IMR-90 (cell line): ENCODE measurements at regions not wholly inside any gene's neighbourhood (a gene's known extent, or its start where the extent isn't known, plus 50 kb on each side); places are given as distances from the start of the nearest gene placed in this dataset.

Experiments
- ATAC-seq: fragments of 200-7000 bp; cut with Tn5 transposase; 2 replicates; pipeline ENCODE4 v1.9.1; 2020; ENCODE audit warnings: low read depth, mild to moderate bottlenecking, moderate library complexity
- BruUV-seq: library from RNA; stranded (reverse); fragments of 400-500 nt; replicated peaks from 2 replicates; lab custom pipeline; 2021; lab: Mats Ljungman, UMichigan
- CTCF ChIA-PET: fragments of 300-600 bp; formaldehyde crosslinking; extraction: SDS; loops from one replicate; lab custom pipeline; 2021; ENCODE audit warnings: antibody characterized with exemption; lab: Yijun Ruan, JAX
- POLR2A ChIA-PET: fragments of 300-600 bp; sonication (Branson Sonifier 250); formaldehyde crosslinking; loops from one replicate; lab custom pipeline; 2022; ENCODE audit warnings: antibody characterized with exemption; ENCODE audit not compliant: unreplicated experiment; lab: Charles Lee
- DNase-seq: peaks from one replicate; pipeline ENCODE4 v3.0.0; 2013
- H2AFZ ChIP-seq: replicated peaks from 2 replicates; pipeline ENCODE3; 2013; ENCODE audit warnings: low read length, mild to moderate bottlenecking; ENCODE audit not compliant: poor library complexity
- H2AK5ac ChIP-seq: 2 replicates; pipeline ENCODE4 v1.6.1; 2013; ENCODE audit warnings: low read depth, low read length, inconsistent platforms
- H2AK9ac ChIP-seq: replicated peaks from 2 replicates; pipeline ENCODE3; 2013; ENCODE audit warnings: mild to moderate bottlenecking, low read depth, low read length, moderate library complexity; ENCODE audit not compliant: poor library complexity
- H2BK120ac ChIP-seq: 2 replicates; pipeline ENCODE4 v1.6.1; 2013; ENCODE audit warnings: low read depth, low read length, inconsistent platforms
- H2BK15ac ChIP-seq: 3 replicates; pipeline ENCODE4 v1.6.1; 2013; ENCODE audit warnings: low read depth, low read length, inconsistent platforms
- H2BK20ac ChIP-seq: 2 replicates; pipeline ENCODE4 v1.6.1; 2013; ENCODE audit warnings: low read depth, mild to moderate bottlenecking, inconsistent platforms, low read length, moderate library complexity
- H2BK5ac ChIP-seq: 2 replicates; pipeline ENCODE4 v1.6.1; 2013; ENCODE audit warnings: mild to moderate bottlenecking, low read depth, low read length, inconsistent platforms; ENCODE audit not compliant: poor library complexity, severe bottlenecking
- H3K14ac ChIP-seq: replicated peaks from 2 replicates; pipeline ENCODE4 v1.6.1; 2013; ENCODE audit warnings: low read depth, low read length, inconsistent platforms
- H3K18ac ChIP-seq: 2 replicates; pipeline ENCODE4 v1.6.1; 2013; ENCODE audit warnings: low read depth, low read length, control low read depth
- H3K23ac ChIP-seq: 2 replicates; pipeline ENCODE4 v1.6.1; 2013; ENCODE audit warnings: low read depth, low read length, inconsistent platforms
- H3K27ac ChIP-seq: 2 replicates; pipeline ENCODE4 v1.5.1; 2013; ENCODE audit warnings: mild to moderate bottlenecking, control low read depth, low read length; ENCODE audit not compliant: insufficient read depth
- H3K27me3 ChIP-seq: 2 replicates; pipeline ENCODE4 v1.6.1; 2013; ENCODE audit warnings: low read length; ENCODE audit not compliant: control insufficient read depth, insufficient read depth
- H3K36me3 ChIP-seq: 2 replicates; pipeline ENCODE4 v1.6.1; 2013; ENCODE audit warnings: low read length, mixed read lengths; ENCODE audit not compliant: control insufficient read depth, insufficient read depth
- H3K4ac ChIP-seq: 2 replicates; pipeline ENCODE4 v1.6.1; 2013; ENCODE audit warnings: low read depth, low read length, inconsistent platforms
- H3K4me1 ChIP-seq: 2 replicates; pipeline ENCODE4 v1.6.1; 2013; ENCODE audit warnings: low read length, mixed read lengths; ENCODE audit not compliant: control insufficient read depth, insufficient read depth
- H3K4me2 ChIP-seq: 2 replicates; pipeline ENCODE4 v1.6.1; 2013; ENCODE audit warnings: low read depth, mild to moderate bottlenecking, control low read depth, low read length, moderate library complexity
- H3K4me3 ChIP-seq: 2 replicates; pipeline ENCODE4 v1.5.1; 2013; ENCODE audit warnings: low read depth, mild to moderate bottlenecking, control low read depth, low read length, moderate library complexity; ENCODE audit not compliant: insufficient read depth
- H3K56ac ChIP-seq: 2 replicates; pipeline ENCODE4 v1.6.1; 2013; ENCODE audit warnings: low read length, inconsistent platforms; ENCODE audit not compliant: insufficient read depth; ENCODE audit errors: extremely low read depth
- H3K79me1 ChIP-seq, 2 experiments: 2 replicates each; pipeline ENCODE4 v1.6.1; 2013; ENCODE audit warnings: low read length in 2 of 2, inconsistent platforms in 1 of 2, low read depth in 1 of 2
- H3K9ac ChIP-seq: 2 replicates; pipeline ENCODE4 v1.6.1; 2013; ENCODE audit warnings: low read depth, low read length, control low read depth
- H3K9me1 ChIP-seq: 2 replicates; pipeline ENCODE4 v1.6.1; 2013; ENCODE audit warnings: low read length, inconsistent platforms; ENCODE audit not compliant: insufficient read depth
- H3K9me3 ChIP-seq: 2 replicates; pipeline ENCODE4 v1.6.1; 2013; ENCODE audit warnings: low read length; ENCODE audit not compliant: control insufficient read depth, insufficient read depth
- H4K20me1 ChIP-seq: 2 replicates; pipeline ENCODE4 v1.6.1; 2013; ENCODE audit warnings: low read length, inconsistent platforms; ENCODE audit not compliant: insufficient read depth
- H4K5ac ChIP-seq: 2 replicates; pipeline ENCODE4 v1.6.1; 2013; ENCODE audit warnings: mild to moderate bottlenecking, low read depth, low read length, control low read depth
- H4K8ac ChIP-seq, 2 experiments: 2 replicates each; pipeline ENCODE4 v1.6.1; 2013; ENCODE audit warnings: low read depth in 2 of 2, low read length in 2 of 2, control low read depth in 1 of 2, inconsistent platforms in 1 of 2
- H4K91ac ChIP-seq: 2 replicates; pipeline ENCODE4 v1.6.1; 2013; ENCODE audit warnings: low read depth, low read length, inconsistent platforms; ENCODE audit not compliant: insufficient read depth
- MAFK ChIP-seq: IDR thresholded peaks from 2 replicates; pipeline ENCODE4 v1.6.1; 2012; ENCODE audit warnings: low read depth, low read length, improper control_type of control experiment
- WGBS, 2 experiments: methylation state at CpG; one replicate each; pipeline versions ENCODE4 v1.1.5 to v1.1.7; 2013; ENCODE audit warnings: missing lambda C conversion rate in 2 of 2; ENCODE audit not compliant: insufficient read length in 1 of 2; ENCODE audit errors: extremely low coverage in 2 of 2; 5-methylcytosine and 5-hydroxymethylcytosine counted together
- dilution Hi-C: fragments of 300-500 bp; cut with HindIII; formaldehyde crosslinking; loops from one replicate; pipeline ENCODE4 v1.14.3; 2018; ENCODE audit warnings: low sequenced_read_pairs; ENCODE audit not compliant: unreplicated experiment
- in situ Hi-C: fragments of 300-500 bp; cut with MboI; formaldehyde crosslinking; loops from 3 replicates; pipeline ENCODE4 v1.14.3; 2019; ENCODE audit warnings: low sequenced_read_pairs, inconsistent platforms, mixed read lengths
- intact Hi-C: fragments of 100-400 bp; cut with micrococcal nuclease; formaldehyde crosslinking; loops from 2 replicates; pipeline ENCODE4 v1.10.0; 2022

GRCh38 chr12:33825986-33826602, 196.2 kb upstream of the ALG10 start:
- H3K14ac ChIP-seq, result no peak overlapping the region
- H3K79me1 ChIP-seq, result no peaks in the 10 kb centered on the region
- no peak for TF ChIP-seq MAFK
- no CpG with 5 or more reads among the region's 2 CpGs for WGBS, 2 experiments
- dilution Hi-C loops, result no loop called here
- H3K36me3 ChIP-seq, result no peaks in the 10 kb centered on the region
- no peaks in the 10 kb centered on the region for H4K20me1 ChIP-seq
- H2AK5ac ChIP-seq, result no peak overlapping the region
- ATAC-seq (no peak), DNase-seq (no peak)
- H2AK9ac ChIP-seq, result no peak overlapping the region
- no peak overlapping the region for H2BK15ac ChIP-seq
- no peak overlapping the region for H2AFZ ChIP-seq
- no peaks in the 10 kb centered on the region for H3K9me1 ChIP-seq
- ChIA-PET CTCF (no interaction called here), POLR2A (no interaction called here)
- H3K56ac ChIP-seq, result no peak overlapping the region
- intact Hi-C loops, result no loop called here
- in situ Hi-C loops, result loop anchor here (10.0 to 25.0 kb wide), 2 partner anchors 61 to 161 kb away; no protein-coding TSS in a partner anchor
- H3K4me3 ChIP-seq, result no peak overlapping the region
- no peak overlapping the region for H3K23ac ChIP-seq
- no peaks in the 10 kb centered on the region for H3K27me3 ChIP-seq
- no peak overlapping the region for H3K18ac ChIP-seq
- no peak overlapping the region for H4K91ac ChIP-seq
- no peak overlapping the region for H3K4me2 ChIP-seq
- no TSS peak for BruUV-seq
- peaks cover 10% of the 10 kb centered on the region; the same call in 1 of the 2 replicates for H3K9me3 ChIP-seq
- no peak overlapping the region for H4K8ac ChIP-seq
- H2BK120ac ChIP-seq, result no peak overlapping the region
- no peak overlapping the region for H2BK20ac ChIP-seq
- no peak overlapping the region for H3K4ac ChIP-seq
- no peak overlapping the region for H3K27ac ChIP-seq
- no peak overlapping the region for H2BK5ac ChIP-seq
- H3K9ac ChIP-seq, result no peak overlapping the region
- H4K5ac ChIP-seq, result no peak overlapping the region
- H3K4me1 ChIP-seq, result no peaks in the 10 kb centered on the region
